ENCODE measurements at regions not wholly inside any gene's neighbourhood (a gene's known extent, or its start where the extent isn't known, plus 50 kb on each side); places are given as distances from the start of the nearest gene placed in this dataset.

DNA sequence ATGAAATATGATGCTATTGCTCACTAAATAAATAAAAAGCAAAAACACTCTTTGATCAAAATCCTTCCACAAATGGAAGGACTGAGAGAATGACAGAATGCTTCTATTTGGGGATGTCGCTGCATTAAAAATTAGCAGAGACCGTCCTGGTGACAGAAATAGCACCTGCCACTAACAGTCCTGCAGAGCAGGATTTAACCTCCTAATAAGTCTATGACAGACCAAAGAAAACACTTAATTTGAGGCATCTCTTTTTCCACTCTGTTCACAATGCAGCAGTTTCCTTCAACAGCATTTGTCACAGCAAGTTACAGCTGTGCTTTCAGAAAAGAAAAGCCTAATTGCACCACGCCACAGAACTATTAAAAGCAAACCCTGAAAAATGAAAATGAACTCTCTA lies 140.6 kb upstream of the BEND6 start:
- TF ChIP-seq, protein P1, sequence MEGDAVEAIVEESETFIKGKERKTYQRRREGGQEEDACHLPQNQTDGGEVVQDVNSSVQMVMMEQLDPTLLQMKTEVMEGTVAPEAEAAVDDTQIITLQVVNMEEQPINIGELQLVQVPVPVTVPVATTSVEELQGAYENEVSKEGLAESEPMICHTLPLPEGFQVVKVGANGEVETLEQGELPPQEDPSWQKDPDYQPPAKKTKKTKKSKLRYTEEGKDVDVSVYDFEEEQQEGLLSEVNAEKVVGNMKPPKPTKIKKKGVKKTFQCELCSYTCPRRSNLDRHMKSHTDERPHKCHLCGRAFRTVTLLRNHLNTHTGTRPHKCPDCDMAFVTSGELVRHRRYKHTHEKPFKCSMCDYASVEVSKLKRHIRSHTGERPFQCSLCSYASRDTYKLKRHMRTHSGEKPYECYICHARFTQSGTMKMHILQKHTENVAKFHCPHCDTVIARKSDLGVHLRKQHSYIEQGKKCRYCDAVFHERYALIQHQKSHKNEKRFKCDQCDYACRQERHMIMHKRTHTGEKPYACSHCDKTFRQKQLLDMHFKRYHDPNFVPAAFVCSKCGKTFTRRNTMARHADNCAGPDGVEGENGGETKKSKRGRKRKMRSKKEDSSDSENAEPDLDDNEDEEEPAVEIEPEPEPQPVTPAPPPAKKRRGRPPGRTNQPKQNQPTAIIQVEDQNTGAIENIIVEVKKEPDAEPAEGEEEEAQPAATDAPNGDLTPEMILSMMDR (IDR thresholded peaks at IDR 0.05), result no peak
- TF ChIP-seq POLR2A (IDR thresholded peaks at IDR 0.05), result no peak

All from thyroid gland (tissue), 4 donors.